K562 (cell line): ENCODE measurements at regions not wholly inside any gene's neighbourhood (a gene's known extent, or its start where the extent isn't known, plus 50 kb on each side); places are given as distances from the start of the nearest gene placed in this dataset.

Experiments used
- ATAC-seq: fragments of 200-7000 bp; cut with Tn5 transposase; 3 replicates; pipeline ENCODE4 v1.9.1; 2020; ENCODE audit warnings: moderate library complexity
- BruUV-seq: library from RNA; stranded (reverse); fragments of 400-500 nt; replicated peaks from 2 replicates; lab custom pipeline; 2021; lab: Mats Ljungman, UMichigan
- CTCF ChIA-PET: fragments of 300-600 bp; formaldehyde crosslinking; extraction: SDS; loops from one replicate; lab custom pipeline; 2021; ENCODE audit warnings: low intra/inter-chr PET ratio; lab: Yijun Ruan, JAX
- POLR2A ChIA-PET: fragments of 300-600, 350-650 bp; sonication (Branson Sonifier 250); formaldehyde crosslinking; extraction: SDS; loops from one replicate; lab custom pipeline; 2021; ENCODE audit warnings: antibody characterized with exemption, inconsistent platforms; lab: Yijun Ruan, JAX
- DNase-seq, 4 experiments: peaks; one replicate each; pipeline versions ENCODE4 v3.0.0 to v3.0.0-alpha.2; 2011 to 2018; ENCODE audit warnings: low spot score in 3 of 4, mixed read lengths in 3 of 4; ENCODE audit errors: extremely low read depth in 1 of 4
- FAIRE-seq: peaks from 2 replicates; lab custom pipeline; 2011; peaks lifted over from hg19 to GRCh38; lab: Jason Lieb, UNC
- H2AFZ ChIP-seq: 2 replicates; pipeline ENCODE4 v1.6.0; 2011; ENCODE audit warnings: low read depth, low read length, control low read depth, inconsistent platforms
- H3K27ac ChIP-seq: fragments of 200-600 bp; 3 replicates; pipeline ENCODE4 v1.8.0; 2011; ENCODE audit warnings: low read depth, mild to moderate bottlenecking, control low read depth, inconsistent platforms, low read length, moderate library complexity, mixed read lengths; ENCODE audit errors: extremely low read depth
- H3K27me3 ChIP-seq, 2 experiments: fragments of 300-600 bp in 1 of 2; 2 replicates in 1 of 2; 3 replicates in 1 of 2; pipeline versions ENCODE4 v1.6.0 to v1.8.0; 2011; ENCODE audit warnings: inconsistent platforms in 2 of 2, low read length in 2 of 2, mild to moderate bottlenecking in 1 of 2, mixed read lengths in 1 of 2, moderate library complexity in 1 of 2; ENCODE audit not compliant: control insufficient read depth in 2 of 2, insufficient read depth in 2 of 2
- H3K36me3 ChIP-seq: fragments of 300-600 bp; 3 replicates; pipeline ENCODE4 v1.8.0; 2011; ENCODE audit warnings: mild to moderate bottlenecking, low read length, inconsistent platforms; ENCODE audit not compliant: control insufficient read depth, insufficient read depth
- H3K4me1 ChIP-seq, 2 experiments: fragments of 200-600 bp in 1 of 2; replicated peaks in 1 of 2; 2 replicates in 1 of 2; 3 replicates in 1 of 2; pipeline versions ENCODE4 v1.5.1 to v1.8.0; 2011; ENCODE audit warnings: inconsistent platforms in 2 of 2, low read length in 2 of 2, mild to moderate bottlenecking in 1 of 2, mixed read lengths in 1 of 2, moderate library complexity in 1 of 2; ENCODE audit not compliant: control insufficient read depth in 2 of 2, insufficient read depth in 2 of 2
- H3K4me2 ChIP-seq: 2 replicates; pipeline ENCODE4 v1.6.1; 2011; ENCODE audit warnings: low read length, control low read depth, inconsistent platforms, mixed read lengths; ENCODE audit not compliant: insufficient read depth
- H3K4me3 ChIP-seq: fragments of 200-600 bp; sonication (generic), shearing (Covaris generic); 2 replicates; pipeline ENCODE4 v1.5.1; 2016; ENCODE audit warnings: control low read depth, inconsistent platforms
- H3K79me2 ChIP-seq: fragments of 200-600 bp; 3 replicates; pipeline ENCODE4 v1.8.0; 2011; ENCODE audit warnings: low read length, inconsistent platforms; ENCODE audit not compliant: control insufficient read depth, insufficient read depth
- H3K9ac ChIP-seq, 2 experiments: 2 replicates each; pipeline versions ENCODE4 v1.6.0 to v1.6.1; 2011; ENCODE audit warnings: low read depth in 2 of 2, low read length in 2 of 2, control low read depth in 1 of 2, inconsistent platforms in 1 of 2, mild to moderate bottlenecking in 1 of 2, mixed read lengths in 1 of 2; ENCODE audit not compliant: insufficient read depth in 1 of 2
- H3K9me1 ChIP-seq: one replicate; pipeline ENCODE4 v1.6.0; 2011; ENCODE audit warnings: inconsistent platforms, mild to moderate bottlenecking, low read length, moderate library complexity; ENCODE audit not compliant: control insufficient read depth, insufficient read depth
- H3K9me3 ChIP-seq: replicated peaks from 2 replicates; pipeline ENCODE4 v1.5.1; 2011; ENCODE audit warnings: low read depth, low read length, inconsistent platforms; ENCODE audit not compliant: control insufficient read depth, insufficient read depth
- H4K20me1 ChIP-seq: replicated peaks from 2 replicates; pipeline ENCODE4 v1.6.1; 2011; ENCODE audit warnings: low read length, inconsistent platforms, mixed read lengths; ENCODE audit not compliant: control insufficient read depth, insufficient read depth
- BRF1 ChIP-seq: IDR thresholded peaks from 3 replicates; pipeline ENCODE4 v1.6.1; 2011; ENCODE audit warnings: borderline replicate concordance, mild to moderate bottlenecking; ENCODE audit not compliant: insufficient read length; ENCODE audit errors: extremely low read depth
- HNRNPUL1 ChIP-seq: fragments of 200-400 bp; formaldehyde crosslinking; IDR thresholded peaks from 2 replicates; pipeline ENCODE4 v1.6.1; 2017; ENCODE audit warnings: low read length
- KLF6 ChIP-seq: fragments of 250-450 bp; sonication (Bioruptor Pico); IDR thresholded peaks from 2 replicates; pipeline ENCODE4 v1.4.0; 2020; ENCODE audit warnings: mild to moderate bottlenecking, moderate library complexity, borderline replicate concordance
- STAG1 ChIP-seq: sonication (generic); formaldehyde crosslinking; IDR thresholded peaks from 2 replicates; pipeline ENCODE4 v1.5.0; 2020; ENCODE audit warnings: missing genetic modification reagents, borderline replicate concordance
- U2AF2 ChIP-seq: fragments of 200-400 bp; formaldehyde crosslinking; optimal IDR thresholded peaks from 2 replicates; pipeline ENCODE3; 2017; ENCODE audit warnings: low read depth, mild to moderate bottlenecking, low read length
- WGBS: fragments of 100-300 bp; shearing (Covaris generic); methylation state at CpG from one replicate; pipeline ENCODE4 v1.1.6; 2016; ENCODE audit warnings: low coverage, mixed read lengths; ENCODE audit not compliant: insufficient coverage; ENCODE audit errors: missing lambda C conversion rate; 5-methylcytosine and 5-hydroxymethylcytosine counted together
- in situ Hi-C: fragments of 300-500 bp; cut with MboI; formaldehyde crosslinking; loops from 4 replicates; pipeline ENCODE4 v1.15.0; 2018; ENCODE audit warnings: inconsistent platforms, mixed read lengths
- intact Hi-C: fragments of 100-400 bp; cut with micrococcal nuclease; formaldehyde crosslinking; loops from 2 replicates; pipeline ENCODE4 v1.14.2; 2022
- TF ChIP-seq, protein P1 (sequence below): fragments of 150-350 bp; conservative IDR thresholded peaks from 2 replicates; pipeline ENCODE4 v1.6.1; 2014; ENCODE audit warnings: low read length
- TF ChIP-seq, protein P2 (sequence below): fragments of 200-800 bp; sonication (Bioruptor generic); IDR thresholded peaks from 2 replicates; pipeline ENCODE4 v1.6.1; 2017; ENCODE audit warnings: missing genetic modification characterization, missing compliant biosample characterization
- TF ChIP-seq, protein P3 (sequence below): sonication (generic); formaldehyde crosslinking; IDR thresholded peaks from 2 replicates; pipeline ENCODE4 v1.8.0; 2022; ENCODE audit warnings: mild to moderate bottlenecking, missing genetic modification reagents

DNA sequence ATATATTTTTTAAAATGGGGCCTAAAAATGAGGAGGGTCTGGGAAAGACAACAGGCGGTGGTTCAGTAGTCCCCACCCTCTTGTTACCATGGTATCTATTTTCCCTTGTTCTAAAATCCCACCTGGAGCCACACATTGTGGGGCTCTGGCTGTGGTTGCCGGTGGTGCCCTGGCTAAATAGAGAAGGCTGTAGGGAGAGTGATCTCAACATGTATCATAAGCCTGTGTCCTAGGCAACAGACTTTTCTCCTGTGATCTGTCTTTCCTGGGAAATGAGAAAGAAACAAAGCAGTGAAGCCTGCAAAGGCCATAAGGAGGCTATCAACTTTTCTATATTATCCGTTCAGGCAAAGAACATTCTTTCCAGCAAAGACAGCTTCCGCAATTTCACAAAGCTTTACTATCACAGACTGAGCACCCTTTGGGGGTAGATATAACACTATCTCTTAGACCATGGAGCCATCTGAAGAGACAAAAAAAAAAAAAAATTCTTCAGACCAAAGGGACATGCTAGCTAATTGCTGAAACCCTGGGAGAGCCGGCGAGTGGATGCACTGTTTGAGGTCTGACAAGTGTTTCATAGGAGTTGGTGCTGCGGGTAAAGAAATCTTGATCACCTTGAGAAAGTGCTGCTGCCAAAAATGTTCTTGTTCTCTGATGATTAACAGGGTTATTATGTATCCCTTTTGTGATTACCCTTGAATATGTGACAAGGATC is 879.2 kb upstream of the DDX18 start:
- H3K4me2 ChIP-seq, result no peak overlapping the region
- TF ChIP-seq, protein P1, sequence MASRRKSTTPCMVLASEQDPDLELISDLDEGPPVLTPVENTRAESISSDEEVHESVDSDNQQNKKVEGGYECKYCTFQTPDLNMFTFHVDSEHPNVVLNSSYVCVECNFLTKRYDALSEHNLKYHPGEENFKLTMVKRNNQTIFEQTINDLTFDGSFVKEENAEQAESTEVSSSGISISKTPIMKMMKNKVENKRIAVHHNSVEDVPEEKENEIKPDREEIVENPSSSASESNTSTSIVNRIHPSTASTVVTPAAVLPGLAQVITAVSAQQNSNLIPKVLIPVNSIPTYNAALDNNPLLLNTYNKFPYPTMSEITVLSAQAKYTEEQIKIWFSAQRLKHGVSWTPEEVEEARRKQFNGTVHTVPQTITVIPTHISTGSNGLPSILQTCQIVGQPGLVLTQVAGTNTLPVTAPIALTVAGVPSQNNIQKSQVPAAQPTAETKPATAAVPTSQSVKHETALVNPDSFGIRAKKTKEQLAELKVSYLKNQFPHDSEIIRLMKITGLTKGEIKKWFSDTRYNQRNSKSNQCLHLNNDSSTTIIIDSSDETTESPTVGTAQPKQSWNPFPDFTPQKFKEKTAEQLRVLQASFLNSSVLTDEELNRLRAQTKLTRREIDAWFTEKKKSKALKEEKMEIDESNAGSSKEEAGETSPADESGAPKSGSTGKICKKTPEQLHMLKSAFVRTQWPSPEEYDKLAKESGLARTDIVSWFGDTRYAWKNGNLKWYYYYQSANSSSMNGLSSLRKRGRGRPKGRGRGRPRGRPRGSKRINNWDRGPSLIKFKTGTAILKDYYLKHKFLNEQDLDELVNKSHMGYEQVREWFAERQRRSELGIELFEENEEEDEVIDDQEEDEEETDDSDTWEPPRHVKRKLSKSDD, result no peak
- TF ChIP-seq HNRNPUL1, result no peak
- TF ChIP-seq, protein P2, sequence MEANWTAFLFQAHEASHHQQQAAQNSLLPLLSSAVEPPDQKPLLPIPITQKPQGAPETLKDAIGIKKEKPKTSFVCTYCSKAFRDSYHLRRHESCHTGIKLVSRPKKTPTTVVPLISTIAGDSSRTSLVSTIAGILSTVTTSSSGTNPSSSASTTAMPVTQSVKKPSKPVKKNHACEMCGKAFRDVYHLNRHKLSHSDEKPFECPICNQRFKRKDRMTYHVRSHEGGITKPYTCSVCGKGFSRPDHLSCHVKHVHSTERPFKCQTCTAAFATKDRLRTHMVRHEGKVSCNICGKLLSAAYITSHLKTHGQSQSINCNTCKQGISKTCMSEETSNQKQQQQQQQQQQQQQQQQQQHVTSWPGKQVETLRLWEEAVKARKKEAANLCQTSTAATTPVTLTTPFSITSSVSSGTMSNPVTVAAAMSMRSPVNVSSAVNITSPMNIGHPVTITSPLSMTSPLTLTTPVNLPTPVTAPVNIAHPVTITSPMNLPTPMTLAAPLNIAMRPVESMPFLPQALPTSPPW (CRISPR knock-in tag), result no peak
- TF ChIP-seq, protein P3, sequence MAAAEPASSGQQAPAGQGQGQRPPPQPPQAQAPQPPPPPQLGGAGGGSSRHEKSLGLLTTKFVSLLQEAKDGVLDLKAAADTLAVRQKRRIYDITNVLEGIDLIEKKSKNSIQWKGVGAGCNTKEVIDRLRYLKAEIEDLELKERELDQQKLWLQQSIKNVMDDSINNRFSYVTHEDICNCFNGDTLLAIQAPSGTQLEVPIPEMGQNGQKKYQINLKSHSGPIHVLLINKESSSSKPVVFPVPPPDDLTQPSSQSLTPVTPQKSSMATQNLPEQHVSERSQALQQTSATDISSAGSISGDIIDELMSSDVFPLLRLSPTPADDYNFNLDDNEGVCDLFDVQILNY (CRISPR knock-in tag), result no peak
- TF ChIP-seq U2AF2, result no peak
- TF ChIP-seq BRF1, result no peak
- TF ChIP-seq STAG1 (CRISPR knock-in tag), result no peak
- TF ChIP-seq KLF6 (CRISPR knock-in tag), result no peak
- TF ChIP-seq, all 486 proteins: peak for 0
- no peak for DNase-seq
- no peak for ATAC-seq
- Histone ChIP-seq H3K9me1 (no peaks in the 10 kb centered on the region), H3K79me2 (no peaks in the 10 kb centered on the region), H2AFZ (no peak overlapping the region), H3K27ac (no peak overlapping the region), H3K9ac (no peak overlapping the region), H3K4me1 (no peaks in the 10 kb centered on the region), H4K20me1 (no peaks in the 10 kb centered on the region), H3K9me3 (no peaks in the 10 kb centered on the region), H3K36me3 (no peaks in the 10 kb centered on the region), H3K27me3 (no peaks in the 10 kb centered on the region), H3K4me3 (no peak overlapping the region)
- intact Hi-C loops (no loop called here), in situ Hi-C loops (no loop called here)
- ChIA-PET POLR2A (no interaction called here), CTCF (no interaction called here)
- no peak for FAIRE-seq
- 1% methylated on average over 7 of the region's 7 CpGs for WGBS
- no TSS peak for BruUV-seq
